HL-60 (cell line): ENCODE measurements at regions not wholly inside any gene's neighbourhood (a gene's known extent, or its start where the extent isn't known, plus 50 kb on each side); places are given as distances from the start of the nearest gene placed in this dataset.

ENCODE experiments used
- POLR2AphosphoS5 ChIP-seq: IDR thresholded peaks from 2 replicates; pipeline ENCODE4 v1.6.1; 2012; ENCODE audit warnings: low read depth
- REST ChIP-seq: IDR thresholded peaks from 2 replicates; pipeline ENCODE4 v1.6.1; 2012; ENCODE audit warnings: low read depth; ENCODE audit not compliant: insufficient replicate concordance
- SPI1 ChIP-seq: IDR thresholded peaks from 2 replicates; pipeline ENCODE4 v1.6.1; 2012; ENCODE audit warnings: low read depth, mild to moderate bottlenecking, borderline replicate concordance
- TF ChIP-seq, protein P1 (sequence below): IDR thresholded peaks from one replicate; pipeline ENCODE4 v1.5.1; 2011; ENCODE audit warnings: low read length, control low read depth, inconsistent platforms; ENCODE audit not compliant: insufficient read depth

DNA sequence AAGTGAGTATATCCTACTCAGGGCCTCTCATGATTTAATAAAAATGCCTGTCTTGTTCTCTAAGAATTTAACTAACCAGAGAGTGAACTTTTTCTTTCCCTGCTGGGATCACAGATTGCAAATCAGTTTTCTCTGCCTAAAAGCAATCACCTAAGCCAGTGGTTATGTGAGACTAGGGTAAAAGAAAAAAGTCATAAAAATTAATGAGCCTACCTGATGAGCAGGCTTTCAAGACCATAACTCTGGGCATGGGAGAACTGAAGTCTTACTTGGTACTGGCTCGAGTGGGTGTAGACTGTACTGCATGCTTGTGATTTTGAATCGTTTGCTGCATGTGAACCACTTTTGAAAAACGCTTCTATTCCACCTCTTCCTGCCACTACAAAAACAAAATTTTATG lies 1677.0 kb upstream of the LRRTM1 start:
- TF ChIP-seq, protein P1, sequence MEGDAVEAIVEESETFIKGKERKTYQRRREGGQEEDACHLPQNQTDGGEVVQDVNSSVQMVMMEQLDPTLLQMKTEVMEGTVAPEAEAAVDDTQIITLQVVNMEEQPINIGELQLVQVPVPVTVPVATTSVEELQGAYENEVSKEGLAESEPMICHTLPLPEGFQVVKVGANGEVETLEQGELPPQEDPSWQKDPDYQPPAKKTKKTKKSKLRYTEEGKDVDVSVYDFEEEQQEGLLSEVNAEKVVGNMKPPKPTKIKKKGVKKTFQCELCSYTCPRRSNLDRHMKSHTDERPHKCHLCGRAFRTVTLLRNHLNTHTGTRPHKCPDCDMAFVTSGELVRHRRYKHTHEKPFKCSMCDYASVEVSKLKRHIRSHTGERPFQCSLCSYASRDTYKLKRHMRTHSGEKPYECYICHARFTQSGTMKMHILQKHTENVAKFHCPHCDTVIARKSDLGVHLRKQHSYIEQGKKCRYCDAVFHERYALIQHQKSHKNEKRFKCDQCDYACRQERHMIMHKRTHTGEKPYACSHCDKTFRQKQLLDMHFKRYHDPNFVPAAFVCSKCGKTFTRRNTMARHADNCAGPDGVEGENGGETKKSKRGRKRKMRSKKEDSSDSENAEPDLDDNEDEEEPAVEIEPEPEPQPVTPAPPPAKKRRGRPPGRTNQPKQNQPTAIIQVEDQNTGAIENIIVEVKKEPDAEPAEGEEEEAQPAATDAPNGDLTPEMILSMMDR, result no peak
- TF ChIP-seq POLR2AphosphoS5 (no peak), REST (no peak), SPI1 (no peak)
